GM12891 (cell line): ENCODE measurements at regions not wholly inside any gene's neighbourhood (a gene's known extent, or its start where the extent isn't known, plus 50 kb on each side); places are given as distances from the start of the nearest gene placed in this dataset.

Experiments
- POLR2A ChIP-seq: IDR thresholded peaks from 2 replicates; pipeline ENCODE4 v1.6.1; 2011; ENCODE audit warnings: low read depth, low read length, control low read depth
- TAF1 ChIP-seq: IDR thresholded peaks from 2 replicates; pipeline ENCODE4 v1.6.1; 2011; ENCODE audit warnings: low read depth, low read length, control low read depth

DNA sequence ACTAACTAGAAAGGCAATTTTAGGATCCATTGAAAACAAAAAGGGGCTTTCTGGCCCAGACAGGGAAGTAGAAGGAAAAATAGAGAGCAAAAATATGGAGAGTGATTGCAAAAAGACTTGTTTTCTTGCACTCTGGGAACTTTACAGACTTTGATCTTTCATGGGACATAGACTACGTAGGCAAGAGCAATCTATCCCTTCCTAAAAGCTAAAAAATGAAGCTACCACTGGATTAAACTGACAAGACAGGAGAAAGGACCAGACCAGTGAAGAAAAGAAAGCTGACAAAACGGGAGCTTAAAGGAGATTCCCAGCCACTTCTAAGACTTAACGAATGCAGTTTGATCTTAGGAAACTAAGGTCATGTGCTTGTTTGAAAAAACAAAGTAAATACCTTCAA lies 524.5 kb downstream of the KLF5 start:
- TF ChIP-seq TAF1 (no peak), POLR2A (no peak)
